ENCODE measurements at regions not wholly inside any gene's neighbourhood (a gene's known extent, or its start where the extent isn't known, plus 50 kb on each side); places are given as distances from the start of the nearest gene placed in this dataset.

DNA sequence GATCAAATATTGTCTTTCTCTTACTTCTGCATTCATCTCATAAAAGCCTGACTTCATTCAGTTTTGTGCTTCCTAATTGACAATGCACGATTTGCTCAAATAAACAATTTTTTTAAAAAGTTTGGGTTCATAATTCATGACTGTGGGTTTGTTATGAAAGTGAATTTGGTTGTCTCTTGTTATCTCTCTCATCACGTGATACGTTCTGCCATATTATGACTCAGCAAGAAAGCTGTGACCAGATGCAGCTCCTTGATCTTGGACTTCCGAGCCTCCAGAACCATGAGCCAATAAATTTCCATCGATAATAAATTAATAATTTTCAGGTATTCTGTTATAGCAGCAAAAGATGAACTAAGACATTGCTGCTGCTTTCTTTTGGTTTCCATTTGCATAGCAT is 156.5 kb upstream of the LRATD1 start:
- TF ChIP-seq, protein P1, sequence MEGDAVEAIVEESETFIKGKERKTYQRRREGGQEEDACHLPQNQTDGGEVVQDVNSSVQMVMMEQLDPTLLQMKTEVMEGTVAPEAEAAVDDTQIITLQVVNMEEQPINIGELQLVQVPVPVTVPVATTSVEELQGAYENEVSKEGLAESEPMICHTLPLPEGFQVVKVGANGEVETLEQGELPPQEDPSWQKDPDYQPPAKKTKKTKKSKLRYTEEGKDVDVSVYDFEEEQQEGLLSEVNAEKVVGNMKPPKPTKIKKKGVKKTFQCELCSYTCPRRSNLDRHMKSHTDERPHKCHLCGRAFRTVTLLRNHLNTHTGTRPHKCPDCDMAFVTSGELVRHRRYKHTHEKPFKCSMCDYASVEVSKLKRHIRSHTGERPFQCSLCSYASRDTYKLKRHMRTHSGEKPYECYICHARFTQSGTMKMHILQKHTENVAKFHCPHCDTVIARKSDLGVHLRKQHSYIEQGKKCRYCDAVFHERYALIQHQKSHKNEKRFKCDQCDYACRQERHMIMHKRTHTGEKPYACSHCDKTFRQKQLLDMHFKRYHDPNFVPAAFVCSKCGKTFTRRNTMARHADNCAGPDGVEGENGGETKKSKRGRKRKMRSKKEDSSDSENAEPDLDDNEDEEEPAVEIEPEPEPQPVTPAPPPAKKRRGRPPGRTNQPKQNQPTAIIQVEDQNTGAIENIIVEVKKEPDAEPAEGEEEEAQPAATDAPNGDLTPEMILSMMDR (IDR thresholded peaks at IDR 0.05; ENCODE audit: low read length) = no peak
- no peak for TF ChIP-seq EZH2 (optimal IDR thresholded peaks at IDR 0.05; ENCODE audit: low read depth, low read length)
